Natural killer cell (primary cell): ENCODE measurements at regions not wholly inside any gene's neighbourhood (a gene's known extent, or its start where the extent isn't known, plus 50 kb on each side); places are given as distances from the start of the nearest gene placed in this dataset.

Source experiments
- ATAC-seq, 3 donors: fragments of 150-1000 bp in 2 of 3; fragments of 200-7000 bp in 1 of 3; cut with Tn5 transposase; 1 replicate in 1 of 3; 2 replicates in 2 of 3; pipeline ENCODE4 v1.10.0; 2021; ENCODE audit warnings: mild to moderate bottlenecking in 2 of 3, moderate library complexity in 2 of 3
- DNase-seq, 2 donors: peaks; one replicate each; pipeline versions ENCODE4 v3.0.0 to v3.0.0-alpha.2; 2013 to 2021; ENCODE audit warnings: mixed read lengths in 1 of 2
- H3K27ac ChIP-seq: one replicate; pipeline ENCODE4 v1.5.1; 2013; ENCODE audit warnings: mild to moderate bottlenecking, low read length
- H3K27me3 ChIP-seq: one replicate; pipeline ENCODE4 v1.6.1; 2013; ENCODE audit warnings: low read length; ENCODE audit not compliant: control insufficient read depth, insufficient read depth
- H3K36me3 ChIP-seq: one replicate; pipeline ENCODE4 v1.6.1; 2013; ENCODE audit warnings: low read length; ENCODE audit not compliant: control insufficient read depth, insufficient read depth
- H3K4me1 ChIP-seq: one replicate; pipeline ENCODE4 v1.6.1; 2013; ENCODE audit warnings: low read length; ENCODE audit not compliant: control insufficient read depth, insufficient read depth
- H3K4me3 ChIP-seq: one replicate; pipeline ENCODE4 v1.5.1; 2013; ENCODE audit warnings: low read length
- H3K9me3 ChIP-seq: one replicate; pipeline ENCODE4 v1.6.1; 2013; ENCODE audit warnings: low read length; ENCODE audit not compliant: control insufficient read depth, insufficient read depth
- H3K27ac Mint-ChIP-seq, 2 donors: one replicate each; pipeline ENCODE4 v1.8.0; 2022; ENCODE audit warnings: mild to moderate bottlenecking in 2 of 2, mixed read lengths in 2 of 2, moderate library complexity in 1 of 2
- H3K27me3 Mint-ChIP-seq, 2 donors: one replicate each; pipeline ENCODE4 v1.8.0; 2022; ENCODE audit warnings: low read depth in 2 of 2, mixed read lengths in 2 of 2
- H3K36me3 Mint-ChIP-seq: one replicate; pipeline ENCODE4 v1.8.0; 2022; ENCODE audit warnings: mixed read lengths
- H3K4me1 Mint-ChIP-seq, 2 donors: one replicate each; pipeline ENCODE4 v1.8.0; 2022; ENCODE audit warnings: mixed read lengths in 2 of 2
- H3K4me3 Mint-ChIP-seq: one replicate; pipeline ENCODE4 v1.8.0; 2022; ENCODE audit warnings: mild to moderate bottlenecking, moderate library complexity, mixed read lengths
- H3K9me3 Mint-ChIP-seq, 2 donors: one replicate each; pipeline ENCODE4 v1.8.0; 2022; ENCODE audit warnings: mixed read lengths in 2 of 2
- WGBS: methylation state at CpG from one replicate; pipeline ENCODE4 v1.1.7; 2013; ENCODE audit warnings: missing lambda C conversion rate; ENCODE audit not compliant: insufficient coverage; 5-methylcytosine and 5-hydroxymethylcytosine counted together
- intact Hi-C: fragments of 100-400 bp; cut with micrococcal nuclease; formaldehyde crosslinking; loops from one replicate; pipeline ENCODE4 v1.14.2; 2022
- TF ChIP-seq, protein P1 (sequence below): fragments of 200-600 bp; IDR thresholded peaks from one replicate; pipeline ENCODE4 v1.8.0; 2022; ENCODE audit warnings: antibody characterized with exemption

- Mint-ChIP-seq H3K9me3 (no peaks in the 10 kb centered on the region), H3K4me1 (no peaks in the 10 kb centered on the region), H3K27me3 (peaks cover 2 to 22% of the 10 kb centered on the region in 2 donors), H3K4me3 (no peak overlapping the region), H3K36me3 (no peaks in the 10 kb centered on the region), H3K27ac (no peak overlapping the region)
- 64% methylated on average over 5 of the region's 5 CpGs for WGBS
- TF ChIP-seq, protein P1, sequence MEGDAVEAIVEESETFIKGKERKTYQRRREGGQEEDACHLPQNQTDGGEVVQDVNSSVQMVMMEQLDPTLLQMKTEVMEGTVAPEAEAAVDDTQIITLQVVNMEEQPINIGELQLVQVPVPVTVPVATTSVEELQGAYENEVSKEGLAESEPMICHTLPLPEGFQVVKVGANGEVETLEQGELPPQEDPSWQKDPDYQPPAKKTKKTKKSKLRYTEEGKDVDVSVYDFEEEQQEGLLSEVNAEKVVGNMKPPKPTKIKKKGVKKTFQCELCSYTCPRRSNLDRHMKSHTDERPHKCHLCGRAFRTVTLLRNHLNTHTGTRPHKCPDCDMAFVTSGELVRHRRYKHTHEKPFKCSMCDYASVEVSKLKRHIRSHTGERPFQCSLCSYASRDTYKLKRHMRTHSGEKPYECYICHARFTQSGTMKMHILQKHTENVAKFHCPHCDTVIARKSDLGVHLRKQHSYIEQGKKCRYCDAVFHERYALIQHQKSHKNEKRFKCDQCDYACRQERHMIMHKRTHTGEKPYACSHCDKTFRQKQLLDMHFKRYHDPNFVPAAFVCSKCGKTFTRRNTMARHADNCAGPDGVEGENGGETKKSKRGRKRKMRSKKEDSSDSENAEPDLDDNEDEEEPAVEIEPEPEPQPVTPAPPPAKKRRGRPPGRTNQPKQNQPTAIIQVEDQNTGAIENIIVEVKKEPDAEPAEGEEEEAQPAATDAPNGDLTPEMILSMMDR = no peak
- ATAC-seq (no peak), DNase-seq (no peak)
- H3K27ac ChIP-seq = no peak overlapping the region
- intact Hi-C loops = no loop called here
- H3K4me1 ChIP-seq = no peaks in the 10 kb centered on the region
- no peaks in the 10 kb centered on the region for H3K9me3 ChIP-seq
- H3K27me3 ChIP-seq = peaks cover 2% of the 10 kb centered on the region
- H3K36me3 ChIP-seq = no peaks in the 10 kb centered on the region
- no peak overlapping the region for H3K4me3 ChIP-seq
Observed at GRCh38 chr2:157990173-157990572, 111.5 kb upstream of the UPP2 start.

- WGBS = 92% methylated on average over 5 of the region's 5 CpGs
- TF ChIP-seq, protein P1 = no peak
- H3K9me3 ChIP-seq = no peaks in the 10 kb centered on the region
- peaks cover 2% of the 10 kb centered on the region for H3K27me3 ChIP-seq
- Mint-ChIP-seq H3K27me3 (peaks cover 2 to 22% of the 10 kb centered on the region in 2 donors), H3K36me3 (no peaks in the 10 kb centered on the region), H3K27ac (no peak overlapping the region), H3K4me3 (no peak overlapping the region), H3K9me3 (no peaks in the 10 kb centered on the region), H3K4me1 (no peaks in the 10 kb centered on the region)
- H3K36me3 ChIP-seq = no peaks in the 10 kb centered on the region
- intact Hi-C loops = no loop called here
- no peak overlapping the region for H3K27ac ChIP-seq
- no peak for ATAC-seq
- DNase-seq = no peak
- no peaks in the 10 kb centered on the region for H3K4me1 ChIP-seq
- H3K4me3 ChIP-seq = no peak overlapping the region
Observed at GRCh38 chr2:157989227-157989626, 112.4 kb upstream of the UPP2 start.

- Histone ChIP-seq H3K9me3 (no peaks in the 10 kb centered on the region), H3K27me3 (peaks cover 2% of the 10 kb centered on the region), H3K4me3 (no peak overlapping the region), H3K27ac (no peak overlapping the region), H3K36me3 (no peaks in the 10 kb centered on the region), H3K4me1 (no peaks in the 10 kb centered on the region)
- H3K9me3 Mint-ChIP-seq = no peaks in the 10 kb centered on the region
- H3K36me3 Mint-ChIP-seq = no peaks in the 10 kb centered on the region
- H3K27ac Mint-ChIP-seq = no peak overlapping the region
- DNase-seq = no peak
- ATAC-seq = no peak
- TF ChIP-seq, protein P1 = no peak
- H3K4me3 Mint-ChIP-seq = no peak overlapping the region
- H3K4me1 Mint-ChIP-seq = no peaks in the 10 kb centered on the region
- H3K27me3 Mint-ChIP-seq = peaks cover 0 to 10% of the 10 kb centered on the region in 2 donors
- intact Hi-C loops = no loop called here
Observed at GRCh38 chr2:157986761-157987160, 110.6 kb upstream of the ACVR1 start.

- Mint-ChIP-seq H3K27me3 (peaks cover 0 to 5% of the 10 kb centered on the region in 2 donors), H3K9me3 (no peaks in the 10 kb centered on the region), H3K36me3 (no peaks in the 10 kb centered on the region), H3K4me1 (no peaks in the 10 kb centered on the region), H3K27ac (no peak overlapping the region), H3K4me3 (no peak overlapping the region)
- Histone ChIP-seq H3K36me3 (no peaks in the 10 kb centered on the region), H3K9me3 (peaks cover 4% of the 10 kb centered on the region), H3K27ac (no peak overlapping the region), H3K27me3 (peaks cover 2% of the 10 kb centered on the region), H3K4me1 (no peaks in the 10 kb centered on the region), H3K4me3 (no peak overlapping the region)
- intact Hi-C loops = no loop called here
- TF ChIP-seq, protein P1 = no peak
- DNase-seq (no peak), ATAC-seq (no peak)
Observed at GRCh38 chr2:157984866-157985265, 108.7 kb upstream of the ACVR1 start.
